Posterior cingulate gyrus (tissue), 11 donors: ENCODE measurements at regions not wholly inside any gene's neighbourhood (a gene's known extent, or its start where the extent isn't known, plus 50 kb on each side); places are given as distances from the start of the nearest gene placed in this dataset.
A peak's percentile ranks its signal among the peaks of the same experiment; 100 is the strongest.

Experiments used
- DNase-seq, 10 donors: peaks; one replicate each; pipeline versions ENCODE4 v3.0.0 to v3.0.0-alpha.2; 2020 to 2021; ENCODE audit warnings: mixed read lengths in 3 of 10
- intact Hi-C: fragments of 100-400 bp; cut with DNase I; formaldehyde crosslinking; loops from one replicate; pipeline ENCODE4 v1.15.1; 2023

DNA sequence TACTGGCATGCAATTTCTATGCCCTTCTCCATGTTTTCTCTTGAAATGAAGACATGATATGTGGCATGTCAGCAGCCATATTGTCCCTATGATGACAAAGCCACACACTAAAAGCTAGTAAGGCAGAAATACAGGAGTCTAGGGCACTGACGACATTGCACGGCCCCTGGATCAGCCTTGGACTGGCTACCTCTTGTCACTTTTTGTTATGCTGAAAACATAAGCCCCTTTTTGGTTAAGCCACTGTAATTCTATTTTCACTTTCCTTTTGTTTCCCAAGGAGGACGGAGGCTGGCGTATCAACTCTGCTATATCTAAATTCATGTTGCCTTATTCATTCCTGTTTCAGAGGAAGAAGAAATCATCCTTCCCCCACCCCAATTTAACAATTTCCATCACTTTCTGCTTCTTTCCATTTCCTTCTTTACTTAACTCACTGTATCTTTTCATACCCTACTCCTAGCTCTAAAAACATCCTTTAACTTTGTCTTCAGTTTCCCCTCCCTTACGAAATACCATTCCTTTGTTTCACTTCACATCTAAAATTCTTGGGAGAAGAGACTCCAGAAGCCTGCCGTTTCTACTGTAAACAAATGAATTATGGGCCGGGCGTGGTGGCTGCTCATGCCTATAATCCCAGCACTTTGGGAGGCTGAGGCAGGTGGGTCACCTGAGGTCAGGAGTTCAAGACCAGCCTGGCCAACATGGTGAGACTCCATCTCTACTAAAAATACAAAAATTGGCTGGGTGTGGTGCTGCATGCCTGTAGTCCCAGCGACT, 364.1 kb downstream of the PCNX1 start:
- DNase-seq: no peak
- intact Hi-C loops: no loop called here

DNA sequence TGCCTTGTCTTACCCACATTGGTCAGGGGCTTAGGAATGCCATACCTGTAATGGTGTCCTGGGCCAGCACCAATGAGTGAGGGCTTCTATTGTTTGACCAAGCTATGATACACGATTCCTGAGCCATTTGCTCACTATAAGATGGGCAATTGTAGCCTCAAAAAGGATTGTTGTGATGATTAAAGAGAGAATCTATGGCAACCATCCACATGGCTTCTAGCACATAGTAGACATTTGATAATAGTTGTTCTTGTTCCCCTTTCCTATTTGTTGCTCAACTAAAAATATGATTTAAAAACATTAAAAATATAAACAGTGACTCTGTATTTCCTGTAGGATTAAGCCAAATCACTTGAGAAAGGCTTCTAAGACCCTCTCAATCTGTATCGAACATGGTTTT, 366.1 kb downstream of the PCNX1 start:
- intact Hi-C loops: no loop called here
- no peak for DNase-seq

DNA sequence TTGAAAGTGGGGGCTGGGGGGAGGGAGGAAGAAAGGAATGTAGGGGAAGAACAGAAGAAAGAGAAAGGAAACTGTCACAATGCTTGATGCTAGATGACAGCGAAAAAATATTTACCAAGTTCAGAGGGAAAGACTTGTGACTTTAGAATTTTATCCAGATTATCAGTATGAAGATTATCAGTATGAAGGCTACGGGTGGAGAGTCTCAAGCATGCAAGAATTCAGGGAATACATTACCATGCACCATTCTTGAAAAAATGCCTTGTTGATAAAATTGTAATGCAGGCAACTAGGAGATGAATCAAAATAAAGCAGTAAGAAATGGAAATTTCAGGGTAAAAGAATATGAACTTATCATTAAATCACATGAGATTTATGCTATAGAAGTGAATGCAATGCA, 376.8 kb downstream of the PCNX1 start:
- DNase-seq: no peak
- intact Hi-C loops: no loop called here

DNA sequence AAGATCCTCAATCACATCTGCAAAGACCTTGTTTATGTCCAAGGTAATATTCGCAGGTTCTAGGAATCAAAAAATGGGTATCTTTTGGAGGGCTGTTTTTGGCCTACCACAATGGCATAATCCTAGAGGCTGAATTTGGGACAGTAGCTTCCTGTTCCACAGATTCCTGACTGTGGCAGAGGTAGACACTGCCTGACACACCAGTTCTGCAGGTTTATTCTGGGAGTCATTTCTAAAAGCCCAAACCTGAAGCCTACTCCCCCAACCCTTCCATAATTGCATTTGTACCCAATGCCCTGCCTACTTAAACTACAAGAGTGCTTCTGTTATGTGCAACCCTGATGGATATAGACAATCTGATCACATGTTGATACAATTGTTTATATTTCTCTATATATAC, 378.9 kb downstream of the PCNX1 start:
- intact Hi-C loops: no loop called here
- no peak for DNase-seq

DNA sequence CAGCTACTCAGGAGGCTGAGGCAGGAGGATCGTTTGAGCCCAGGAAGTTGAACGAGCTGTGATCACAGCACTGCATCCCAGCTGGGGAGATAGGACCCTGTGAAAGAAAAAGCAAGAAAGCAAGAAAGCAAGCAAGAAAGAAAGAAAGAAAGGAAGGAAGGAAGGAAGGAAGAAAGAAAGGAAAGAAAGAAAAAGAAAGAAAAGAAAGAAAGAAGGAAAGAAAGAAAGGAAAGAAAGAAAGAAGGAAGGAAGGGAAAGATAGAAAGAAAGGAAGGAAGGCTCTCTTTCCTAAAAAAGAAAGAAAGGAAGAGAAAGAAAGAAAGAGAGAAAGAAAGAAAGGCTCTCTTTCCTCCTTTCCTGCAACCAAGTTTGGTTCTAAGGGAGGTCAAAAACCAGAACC, 380.3 kb downstream of the PCNX1 start:
- intact Hi-C loops: no loop called here
- no peak for DNase-seq

DNA sequence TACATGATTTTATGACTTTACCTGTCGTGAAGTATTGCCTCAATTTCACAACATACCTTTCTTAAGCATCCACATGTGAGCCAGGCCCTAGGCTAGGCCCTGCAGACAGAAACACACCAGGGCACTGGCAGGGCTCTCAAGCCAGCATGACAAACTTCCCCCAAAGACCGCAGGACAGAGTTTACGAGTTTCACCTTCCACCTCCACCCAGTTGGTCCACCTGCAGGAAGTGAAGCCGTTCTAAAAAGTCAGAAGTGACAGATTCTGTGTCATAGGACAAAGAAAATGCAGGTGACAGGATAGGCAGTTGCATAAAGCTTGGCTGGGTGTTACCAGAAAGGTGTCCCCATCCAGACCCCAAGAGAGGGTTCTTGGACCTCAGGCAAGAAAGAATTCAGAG, 382.3 kb downstream of the PCNX1 start:
- DNase-seq: no peak
- intact Hi-C loops: no loop called here

DNA sequence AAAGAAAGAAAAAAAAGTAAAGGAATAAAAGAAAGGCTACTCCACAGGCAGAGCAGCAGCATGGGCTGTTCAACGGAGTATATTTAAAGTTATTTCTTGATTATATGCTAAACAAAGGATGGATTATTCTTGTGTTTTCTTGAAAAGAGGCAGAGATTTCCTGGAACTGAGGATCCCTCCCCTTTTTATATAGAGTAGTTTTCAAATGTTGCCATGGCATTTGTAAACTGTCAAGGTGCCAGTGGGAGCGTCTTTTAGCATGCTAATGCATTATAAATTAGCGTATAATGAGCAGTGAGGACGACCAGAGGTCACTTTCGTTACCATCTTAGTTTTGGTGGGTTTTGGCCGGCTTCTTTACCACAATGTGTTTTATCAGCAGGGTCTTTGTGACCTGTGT, 383.0 kb downstream of the PCNX1 start:
- no peak for DNase-seq
- intact Hi-C loops: no loop called here

DNA sequence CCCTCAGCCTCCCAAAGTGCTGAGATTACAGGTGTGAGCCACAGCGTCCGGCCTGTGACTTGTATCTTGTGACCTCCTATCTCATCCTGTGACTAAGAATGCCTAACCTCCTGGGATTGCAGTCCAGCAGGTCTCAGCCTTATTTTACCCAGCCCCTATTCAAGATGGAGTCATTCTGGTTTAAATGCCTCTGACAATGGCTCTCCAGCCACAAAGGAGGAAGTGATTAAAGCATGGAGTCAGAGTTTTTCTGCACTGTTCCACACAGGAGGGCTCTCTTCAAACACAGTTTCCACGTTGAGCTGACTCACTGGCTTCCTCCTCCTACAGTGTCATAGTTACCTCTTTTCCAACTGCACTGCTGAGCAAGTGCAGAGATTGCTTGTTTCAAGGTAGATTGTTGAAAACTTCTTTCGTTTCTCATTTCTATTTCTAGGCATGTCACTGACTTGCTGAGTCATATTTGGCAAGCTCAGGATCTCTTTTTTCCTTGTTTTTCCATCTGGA, 383.8 kb downstream of the PCNX1 start:
- peak in 1 of 10 donors; percentile 15 for DNase-seq
- intact Hi-C loops: no loop called here

DNA sequence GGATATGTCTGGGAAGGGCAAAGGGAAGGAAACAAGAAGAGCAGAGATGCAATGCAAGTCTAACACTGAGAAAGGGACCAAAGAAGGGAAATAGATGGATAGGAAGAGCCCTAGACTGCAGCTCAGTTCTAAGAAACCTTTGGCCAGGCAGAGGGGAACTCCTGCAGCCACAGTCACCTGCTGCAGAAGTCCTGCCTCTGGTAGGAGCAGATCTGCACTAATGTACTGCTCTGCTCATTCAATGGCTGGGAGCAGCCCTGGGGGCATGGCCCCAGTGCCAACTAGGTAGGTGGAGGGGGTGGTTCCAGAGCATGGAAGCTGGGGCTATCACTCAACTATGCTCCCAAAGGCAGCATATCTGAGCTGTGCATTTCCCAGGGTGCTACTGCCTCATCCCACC, 388.9 kb downstream of the PCNX1 start:
- intact Hi-C loops: no loop called here

DNA sequence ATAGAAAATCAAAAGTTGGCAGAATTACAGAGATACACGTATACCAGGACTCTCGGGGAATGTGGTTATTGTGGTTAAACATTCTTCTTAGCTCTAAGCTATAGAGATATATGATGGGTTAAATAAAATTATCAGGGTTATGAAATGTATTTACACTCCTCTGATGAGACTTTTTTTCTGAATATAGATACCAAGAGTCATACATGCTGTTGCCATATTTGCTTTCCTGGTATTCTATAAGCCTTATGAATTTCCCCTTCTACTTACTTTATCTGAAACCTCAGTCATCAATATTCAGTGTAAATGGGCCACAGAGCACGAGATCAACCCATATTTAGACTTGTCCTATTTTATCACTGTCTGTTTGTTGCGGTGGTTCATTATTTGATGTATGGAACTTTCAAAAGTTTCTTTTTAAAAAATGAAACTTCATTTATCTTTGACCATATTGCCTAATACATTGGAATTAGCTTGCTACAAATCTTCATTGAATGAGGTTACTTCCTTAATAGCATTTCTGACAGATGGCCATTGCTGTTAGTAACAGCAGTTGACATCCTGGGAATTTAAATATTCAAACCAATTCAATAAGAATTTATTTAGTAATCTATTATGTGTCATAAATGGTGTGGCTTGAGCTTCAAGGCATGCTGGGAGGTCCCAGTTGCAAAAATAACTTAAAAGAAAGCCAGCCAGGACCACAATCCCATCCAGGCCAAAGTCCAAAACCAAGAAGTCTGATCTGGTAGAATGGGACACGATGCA, 393.5 kb downstream of the PCNX1 start:
- intact Hi-C loops: no loop called here
- no peak for DNase-seq

More for the DNA sequence above, 388.9 kb downstream of the PCNX1 start:
- DNase-seq: no peak

DNA sequence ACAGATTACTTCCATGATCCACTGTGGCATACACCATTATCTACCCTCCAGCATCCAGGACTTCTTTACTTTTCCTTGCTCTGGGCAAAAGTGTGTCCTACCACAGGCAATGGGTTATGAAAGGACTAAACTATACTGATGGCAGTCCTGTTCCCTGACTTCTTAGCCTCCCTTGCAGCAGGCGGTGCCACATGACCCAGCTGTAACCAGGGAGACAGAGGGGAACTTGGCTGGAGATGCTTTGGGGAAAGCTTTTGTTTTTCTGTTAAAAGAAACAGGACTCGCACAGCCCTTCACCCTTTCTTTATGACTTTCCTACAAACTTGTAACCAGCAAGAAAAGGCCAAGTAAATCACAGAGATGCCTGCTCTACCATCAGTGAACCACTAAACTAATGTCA, 394.4 kb downstream of the PCNX1 start:
- peak in 1 of 10 donors; percentile 75 for DNase-seq
- intact Hi-C loops: no loop called here

DNA sequence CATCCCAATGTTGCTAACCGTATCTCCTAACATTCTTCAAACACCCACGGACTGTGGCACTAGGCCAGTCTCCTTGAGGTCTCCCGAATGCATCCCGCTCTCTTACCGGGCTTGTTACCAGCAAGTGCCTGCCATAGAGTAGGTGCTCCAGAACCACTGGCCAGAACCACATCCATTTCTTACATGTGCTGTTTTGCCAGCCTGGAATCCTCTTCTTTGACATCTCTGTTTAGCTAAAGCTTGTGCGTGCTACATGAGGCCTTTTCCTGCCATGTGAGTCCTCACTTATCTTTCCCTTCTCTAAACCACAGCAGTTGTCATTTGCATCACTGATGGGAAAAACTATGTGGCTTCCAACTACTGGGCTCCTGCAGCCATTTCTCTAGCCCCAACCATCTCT, 397.4 kb downstream of the PCNX1 start:
- no peak for DNase-seq
- intact Hi-C loops: no loop called here

DNA sequence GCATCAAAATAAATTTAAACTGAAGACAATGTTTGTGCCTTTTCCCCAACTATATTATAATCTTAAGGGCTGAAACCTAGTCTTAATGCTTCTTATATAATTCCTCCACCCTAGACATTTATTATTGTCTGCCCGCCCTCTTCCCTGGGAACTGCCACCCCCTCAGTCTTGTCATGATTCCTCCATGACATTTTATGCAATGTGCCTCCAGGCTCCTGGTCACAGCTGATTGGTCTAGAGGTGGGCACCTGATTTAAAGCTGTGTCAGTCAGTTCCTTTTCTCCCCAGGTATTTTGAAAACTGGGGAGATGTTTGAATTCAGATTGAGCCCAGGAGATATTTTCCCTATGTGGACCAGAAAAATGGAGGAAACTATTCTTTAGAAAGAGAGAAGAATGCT, 401.4 kb downstream of the PCNX1 start:
- intact Hi-C loops: no loop called here
- DNase-seq: no peak

DNA sequence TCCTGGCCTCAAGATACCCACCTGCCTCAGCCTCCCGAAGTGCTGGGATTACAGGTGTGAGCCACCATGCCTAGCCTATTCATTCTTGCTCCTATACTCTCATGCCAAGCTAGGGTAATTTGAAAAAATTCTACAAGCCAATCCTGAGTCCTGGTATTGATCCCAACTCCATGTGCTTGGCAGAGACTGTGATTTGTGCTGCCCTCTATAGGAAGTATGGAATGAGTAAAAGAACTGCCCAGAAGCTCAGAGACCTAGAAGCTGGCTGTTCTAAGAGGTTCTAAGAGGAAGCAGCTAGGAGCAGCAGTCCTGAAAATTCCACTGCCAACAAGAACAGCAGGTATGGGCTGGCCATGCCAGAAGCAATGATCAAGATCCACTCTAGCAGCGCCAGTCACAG, 402.5 kb downstream of the PCNX1 start:
- DNase-seq: no peak
- intact Hi-C loops: loop anchor here (10.0 kb wide), 1 partner anchor 175 kb away; no protein-coding TSS in a partner anchor

DNA sequence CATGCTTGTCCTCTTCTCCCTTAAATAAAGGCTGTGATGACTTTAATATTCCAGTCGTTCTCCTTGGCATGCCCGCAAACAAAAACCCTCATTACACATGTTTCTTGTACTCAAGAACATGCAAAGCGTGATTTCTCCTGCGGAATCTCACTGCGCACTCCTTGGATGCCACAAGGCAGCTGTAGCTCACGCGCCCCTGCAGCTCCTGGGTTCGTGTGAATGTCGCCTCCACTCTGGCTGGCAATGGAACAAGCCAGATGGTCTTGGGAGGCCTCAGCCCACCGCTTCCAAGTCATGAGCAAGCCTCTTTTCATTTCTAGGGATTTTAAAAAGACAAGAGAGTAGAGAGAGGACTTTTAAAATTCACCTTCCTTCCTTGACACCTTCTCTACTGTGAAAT, 403.8 kb downstream of the PCNX1 start:
- peak in 8 of 10 donors; percentile 17 to 93 (median 57) for DNase-seq
- intact Hi-C loops: loop anchor here (10.0 kb wide), 1 partner anchor 176 kb away; no protein-coding TSS in a partner anchor

DNA sequence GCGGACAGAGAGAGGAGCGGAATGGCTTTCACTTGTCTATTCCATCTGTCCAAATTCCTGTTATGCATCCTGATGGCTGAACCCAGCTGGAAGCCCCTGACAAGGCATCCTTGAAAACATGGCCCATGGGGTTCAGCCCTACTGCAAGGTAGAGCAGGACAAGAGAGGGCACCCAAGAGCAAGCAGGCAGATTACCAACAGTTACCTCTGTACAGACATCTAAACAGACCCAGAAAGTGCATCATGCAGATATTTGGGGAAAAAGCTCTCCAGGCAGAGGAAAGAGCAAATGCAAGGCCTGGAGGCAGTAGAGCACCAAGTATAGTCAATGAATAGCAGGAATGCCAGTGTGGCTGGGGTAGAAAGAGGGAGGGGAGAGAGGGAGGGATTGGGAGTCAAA, 407.5 kb downstream of the PCNX1 start:
- intact Hi-C loops: loop anchor here (10.0 kb wide), 1 partner anchor 180 kb away; no protein-coding TSS in a partner anchor
- no peak for DNase-seq

DNA sequence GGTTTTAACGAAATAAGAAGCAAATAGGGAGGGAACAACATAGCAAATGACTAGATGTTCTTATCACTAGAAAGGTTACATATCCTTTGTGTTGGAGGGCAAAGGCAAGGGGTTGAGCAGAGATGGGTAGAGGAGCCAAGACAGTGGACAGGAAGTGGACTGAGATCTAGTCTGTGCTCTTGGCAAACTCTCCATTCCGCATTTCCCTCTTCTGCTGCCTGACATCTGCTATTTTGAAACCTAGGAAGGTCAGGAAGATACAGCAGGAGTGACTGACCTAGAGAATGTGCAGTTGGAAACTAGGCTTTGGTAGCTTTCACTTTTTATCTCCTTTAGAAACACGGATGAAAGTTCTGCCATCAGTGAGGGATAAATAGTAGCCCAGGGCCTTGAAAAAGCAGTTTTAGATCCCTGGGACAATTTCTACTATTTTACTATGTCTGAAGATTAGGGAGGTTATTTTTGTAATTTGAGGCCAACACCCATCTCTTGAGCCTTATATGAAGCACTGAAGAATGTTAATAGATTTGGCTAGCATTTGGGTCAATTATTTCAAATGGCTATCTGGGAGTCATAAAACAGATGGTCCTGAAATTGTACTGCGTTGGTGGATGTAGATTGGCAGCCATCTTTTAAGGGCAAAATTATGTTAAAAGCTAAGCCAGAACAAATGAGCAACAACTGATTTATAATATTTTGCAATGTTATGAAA, 410.3 kb downstream of the PCNX1 start:
- intact Hi-C loops: loop anchor here (10.0 kb wide), 1 partner anchor 183 kb away; no protein-coding TSS in a partner anchor
- no peak for DNase-seq

DNA sequence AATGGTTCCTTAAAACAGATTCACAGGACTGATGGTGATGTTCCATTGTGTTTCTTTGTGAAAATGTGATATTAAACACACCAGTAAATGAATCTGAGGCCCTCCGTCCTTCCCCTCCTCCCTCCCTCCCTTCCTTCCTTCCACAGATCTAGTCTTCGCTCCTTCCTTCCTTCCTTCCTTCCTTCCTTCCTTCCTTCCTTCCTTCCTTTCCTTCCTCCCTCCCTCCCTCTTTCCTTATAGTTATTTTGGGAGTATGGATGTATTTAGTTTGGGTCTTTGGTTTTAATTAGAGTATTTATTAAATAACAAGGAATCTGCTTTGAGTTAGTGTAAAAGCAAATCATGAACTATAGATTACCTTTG, 410.8 kb downstream of the PCNX1 start:
- intact Hi-C loops: loop anchor here (10.0 kb wide), 1 partner anchor 183 kb away; no protein-coding TSS in a partner anchor
- no peak for DNase-seq

DNA sequence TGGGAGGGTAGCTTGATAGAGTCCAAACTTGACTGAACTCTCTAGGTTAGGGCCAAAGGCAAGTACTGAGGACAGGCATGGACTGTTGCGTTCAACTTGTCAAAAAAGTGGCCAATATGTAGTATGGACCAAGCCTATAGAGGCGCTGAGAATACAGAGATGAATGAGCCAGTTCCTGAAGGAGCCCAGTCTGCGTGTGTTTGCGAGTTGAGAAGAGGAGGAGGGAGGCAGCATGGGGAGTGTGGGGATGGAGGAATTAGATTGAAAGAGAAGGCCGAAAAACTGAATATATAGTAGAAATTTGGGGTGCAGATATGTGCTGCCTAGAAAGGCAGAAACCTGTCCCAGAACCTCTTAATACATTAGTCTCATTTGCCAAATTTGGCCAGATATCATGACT, 412.4 kb downstream of the PCNX1 start:
- DNase-seq: peak in 1 of 10 donors; percentile 5
- intact Hi-C loops: loop anchor here (5.0 to 10.0 kb wide), 6 partner anchors 82 to 278 kb away; no protein-coding TSS in a partner anchor

DNA sequence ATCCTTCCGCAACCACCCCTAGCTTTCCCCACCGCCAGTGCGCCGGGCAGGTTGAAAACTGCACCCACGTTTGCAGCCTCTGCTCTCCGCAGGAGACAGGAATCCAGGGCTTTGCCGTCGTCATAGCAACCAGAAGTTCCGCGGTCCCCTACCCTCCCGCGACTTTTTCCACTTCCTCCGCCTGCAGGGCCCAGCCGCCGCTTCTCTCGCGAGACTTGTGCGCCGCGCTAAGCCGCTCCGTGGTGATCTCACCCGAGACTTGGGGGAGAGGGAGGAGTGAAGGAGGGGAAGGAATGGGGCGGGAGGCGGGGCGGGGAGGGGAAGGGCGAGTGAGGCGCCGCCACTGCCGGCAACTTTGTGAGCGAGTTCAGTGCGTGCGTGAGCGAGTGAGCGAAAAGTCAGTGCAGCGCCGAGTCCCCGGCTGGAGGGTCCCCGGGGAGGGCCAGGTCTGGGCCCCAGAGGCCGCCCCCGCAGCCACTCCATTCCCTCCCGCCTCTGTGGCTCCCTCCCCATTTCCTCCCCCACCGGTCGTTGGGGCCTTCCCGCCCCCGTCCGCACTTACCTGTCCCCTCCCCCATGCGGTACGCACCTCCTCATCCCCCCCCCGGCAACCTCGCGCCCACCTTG, 413.0 kb downstream of the PCNX1 start, which contains the start of gene SIPA1L1:
TSS of gene SIPA1L1 (plus strand) at position 370 of the 627 bp plus-strand sequence.
- intact Hi-C loops: loop anchor here (5.0 to 10.0 kb wide), 5 partner anchors 83 to 277 kb away; no protein-coding TSS in a partner anchor
- peak; percentile 92 to 100 (median 97) for DNase-seq
